HepG2 (cell line): ENCODE measurements at regions not wholly inside any gene's neighbourhood (a gene's known extent, or its start where the extent isn't known, plus 50 kb on each side); places are given as distances from the start of the nearest gene placed in this dataset.
A peak's percentile ranks its signal among the peaks of the same experiment; 100 is the strongest.
"Not testable (repeated sequence)": the region's sequence is repeated elsewhere in the genome, so short reads cannot be mapped to it uniquely, and the experiment has no call there.

Experiments
- ATAC-seq: fragments of 200-7000 bp; cut with Tn5 transposase; 3 replicates; pipeline ENCODE4 v1.9.1; 2020; ENCODE audit warnings: mild to moderate bottlenecking, moderate library complexity
- BruUV-seq: library from RNA; stranded (reverse); fragments of 400-500 nt; replicated peaks from 2 replicates; lab custom pipeline; 2021; lab: Mats Ljungman, UMichigan
- CTCF ChIA-PET: fragments of 300-600 bp; formaldehyde crosslinking; extraction: SDS; loops from one replicate; lab custom pipeline; 2021; ENCODE audit warnings: low total read pairs, inconsistent platforms, low intra/inter-chr PET ratio; lab: Yijun Ruan, JAX
- POLR2A ChIA-PET: fragments of 350-600 bp; sonication (Branson Sonifier 250); formaldehyde crosslinking; loops from one replicate; lab custom pipeline; 2020; ENCODE audit warnings: antibody characterized with exemption, inconsistent platforms; lab: Yijun Ruan, JAX
- DNase-seq: peaks from one replicate; pipeline ENCODE4 v3.0.0-alpha.2; 2015; ENCODE audit warnings: low spot score
- FAIRE-seq: peaks from 3 replicates; lab custom pipeline; 2011; peaks lifted over from hg19 to GRCh38; lab: Jason Lieb, UNC
- H2AFZ ChIP-seq: one replicate; pipeline ENCODE4 v1.6.1; 2011; ENCODE audit warnings: low read length, inconsistent platforms
- H3K27ac ChIP-seq: fragments of 300-600 bp; 3 replicates; pipeline ENCODE4 v1.8.0; 2011; ENCODE audit warnings: mixed run types, mild to moderate bottlenecking, mixed read lengths, low read length, inconsistent platforms; ENCODE audit not compliant: insufficient read depth; ENCODE audit errors: extremely low read length
- H3K27me3 ChIP-seq, 2 experiments: fragments of 200-600 bp in 1 of 2; 2 replicates in 1 of 2; 3 replicates in 1 of 2; pipeline versions ENCODE4 v1.6.0 to v1.8.0; 2011; ENCODE audit warnings: low read length in 2 of 2, mild to moderate bottlenecking in 2 of 2, moderate library complexity in 2 of 2, inconsistent platforms in 1 of 2; ENCODE audit not compliant: insufficient read depth in 2 of 2, control insufficient read depth in 1 of 2
- H3K36me3 ChIP-seq, 2 experiments: fragments of 200-600 bp in 1 of 2; replicated peaks in 1 of 2; 2 replicates in 1 of 2; 3 replicates in 1 of 2; pipeline versions ENCODE4 v1.5.1 to v1.8.0; 2011; ENCODE audit warnings: low read length in 2 of 2, inconsistent platforms in 1 of 2; ENCODE audit not compliant: insufficient read depth in 2 of 2, control insufficient read depth in 1 of 2
- H3K4me1 ChIP-seq: 2 replicates; pipeline ENCODE4 v1.5.1; 2012; ENCODE audit warnings: low read length, inconsistent platforms; ENCODE audit not compliant: insufficient read depth
- H3K4me2 ChIP-seq: 2 replicates; pipeline ENCODE4 v1.6.0; 2011; ENCODE audit warnings: low read depth, low read length, inconsistent platforms
- H3K4me3 ChIP-seq, 3 experiments: fragments of 200-600 bp in 1 of 3; sonication (generic), shearing (Covaris generic) in 1 of 3; replicated peaks in 1 of 3; 2 replicates each; pipeline ENCODE4 v1.5.1; 2011 to 2016; ENCODE audit warnings: low read length in 3 of 3, inconsistent platforms in 2 of 3, low read depth in 2 of 3, mild to moderate bottlenecking in 2 of 3, control low read depth in 1 of 3, mixed read lengths in 1 of 3; ENCODE audit not compliant: insufficient read depth in 1 of 3
- H3K79me2 ChIP-seq: one replicate; pipeline ENCODE4 v1.6.1; 2011; ENCODE audit warnings: low read length, inconsistent platforms; ENCODE audit not compliant: insufficient read depth
- H3K9ac ChIP-seq: 2 replicates; pipeline ENCODE4 v1.6.0; 2011; ENCODE audit warnings: mild to moderate bottlenecking, low read depth, low read length, inconsistent platforms; ENCODE audit not compliant: insufficient read depth
- H3K9me3 ChIP-seq: 2 replicates; pipeline ENCODE4 v1.5.1; 2012; ENCODE audit warnings: mild to moderate bottlenecking, low read length
- H4K20me1 ChIP-seq: 2 replicates; pipeline ENCODE4 v1.6.0; 2011; ENCODE audit warnings: inconsistent platforms, mild to moderate bottlenecking, low read length, moderate library complexity; ENCODE audit not compliant: insufficient read depth
- KAT2B ChIP-seq: fragments of 150-350 bp; IDR thresholded peaks from 2 replicates; pipeline ENCODE4 v1.6.1; 2014; ENCODE audit warnings: low read depth, low read length, borderline replicate concordance
- NONO ChIP-seq, 2 experiments: fragments of 450-650 bp in 1 of 2; sonication (generic) in 1 of 2; formaldehyde crosslinking in 1 of 2; IDR thresholded peaks in 1 of 2; conservative IDR thresholded peaks in 1 of 2; 2 replicates each; pipeline versions ENCODE4 v1.6.1 to v1.8.0; 2017 to 2022; ENCODE audit warnings: mild to moderate bottlenecking in 1 of 2, missing genetic modification reagents in 1 of 2, moderate library complexity in 1 of 2
- RFX3 ChIP-seq: IDR thresholded peaks from 2 replicates; pipeline ENCODE4 v1.6.1; 2016; ENCODE audit warnings: missing biosample characterization, missing genetic modification reagents
- TAF1 ChIP-seq: sonication (generic); formaldehyde crosslinking; IDR thresholded peaks from 2 replicates; pipeline ENCODE4 v1.4.0; 2020; ENCODE audit warnings: missing genetic modification reagents
- ZBTB44 ChIP-seq: sonication (generic); formaldehyde crosslinking; IDR thresholded peaks from 2 replicates; pipeline ENCODE4 v1.4.0; 2020; ENCODE audit warnings: missing genetic modification reagents
- ZNF10 ChIP-seq: sonication (generic); formaldehyde crosslinking; IDR thresholded peaks from 2 replicates; pipeline ENCODE4 v1.4.0; 2020; ENCODE audit warnings: mild to moderate bottlenecking, low read depth, missing genetic modification reagents, borderline replicate concordance
- ZNF3 ChIP-seq: IDR thresholded peaks from 2 replicates; pipeline ENCODE4 v1.7.0; 2017; ENCODE audit warnings: inconsistent platforms
- ZNF503 ChIP-seq: sonication (generic); formaldehyde crosslinking; IDR thresholded peaks from 2 replicates; pipeline ENCODE4 v1.4.0; 2020; ENCODE audit warnings: missing genetic modification reagents
- whole genome bisulfite sequencing: methylation state at CpG from one replicate; pipeline ENCODE4 v1.1.6; 2017; ENCODE audit warnings: low lambda C conversion rate; 5-methylcytosine and 5-hydroxymethylcytosine counted together
- in situ Hi-C: cut with HindIII; loops from 2 replicates; pipeline ENCODE4 v1.10.0; 2017; ENCODE audit warnings: low pct_unique_long_range_greater_than_20kb; ENCODE audit not compliant: extremely low pct_ligation_motif_present
- intact Hi-C: fragments of 100-400 bp; cut with micrococcal nuclease; formaldehyde crosslinking; loops from one replicate; pipeline ENCODE4 v1.10.0; 2022; ENCODE audit not compliant: unreplicated experiment

GRCh38 chr2:175676813-175677212, 325.3 kb downstream of the LNPK start:
- no peak for DNase-seq
- no peaks in the 10 kb centered on the region for H3K79me2 ChIP-seq
- TF ChIP-seq ZNF10 (CRISPR knock-in tag) (no peak), ZNF503 (no peak), NONO (IDR thresholded peaks at IDR 0.05) (no peak), NONO (CRISPR knock-in tag; conservative IDR thresholded peaks at IDR 0.05) (no peak), ZNF3 (CRISPR knock-in tag) (no peak), TAF1 (CRISPR knock-in tag) (no peak), ZBTB44 (CRISPR knock-in tag) (no peak), RFX3 (CRISPR knock-in tag) (no peak), KAT2B (no peak)
- peak; percentile 39; the same call in 1 of the 3 replicates for ATAC-seq
- FAIRE-seq = no peak
- H2AFZ ChIP-seq = no peak overlapping the region
- no peaks in the 10 kb centered on the region for H3K27me3 ChIP-seq
- CTCF ChIA-PET = no interaction called here
- WGBS = 69% methylated on average over 3 of the region's 3 CpGs
- no peak overlapping the region for H3K9ac ChIP-seq
- no peak overlapping the region for H3K4me2 ChIP-seq
- no peak overlapping the region for H3K4me3 ChIP-seq
- intact Hi-C loops (no loop called here), in situ Hi-C loops (loop anchor here (25.0 kb wide), 1 partner anchor 985 kb away; no protein-coding TSS in a partner anchor)
- POLR2A ChIA-PET = no interaction called here
- H3K9me3 ChIP-seq = no peaks in the 10 kb centered on the region
- no peak overlapping the region for H3K27ac ChIP-seq
- no TSS peak for BruUV-seq
- no peaks in the 10 kb centered on the region for H3K36me3 ChIP-seq
- H3K4me1 ChIP-seq = no peaks in the 10 kb centered on the region
- no peaks in the 10 kb centered on the region for H4K20me1 ChIP-seq

GRCh38 chr2:175668804-175669203, 333.3 kb downstream of the LNPK start:
- H3K27ac ChIP-seq, H2AFZ ChIP-seq, intact Hi-C loops, H3K4me3 ChIP-seq, CTCF ChIA-PET, H4K20me1 ChIP-seq, H3K36me3 ChIP-seq, DNase-seq, H3K4me2 ChIP-seq, in situ Hi-C loops, H3K79me2 ChIP-seq, H3K4me1 ChIP-seq, FAIRE-seq, BruUV-seq, H3K9ac ChIP-seq, ATAC-seq, POLR2A ChIA-PET, H3K9me3 ChIP-seq, H3K27me3 ChIP-seq: not testable (repeated sequence)
- WGBS = 70% methylated on average over 6 of the region's 7 CpGs
